Natural killer cell treated with Interleukin-12 subunit alpha and Interleukin-12 subunit beta and Interleukin-15 and Interleukin-18, amount 100 ng/mL, for 72 hours (primary cell): ENCODE measurements at regions not wholly inside any gene's neighbourhood (a gene's known extent, or its start where the extent isn't known, plus 50 kb on each side); places are given as distances from the start of the nearest gene placed in this dataset.
A peak's percentile ranks its signal among the peaks of the same experiment; 100 is the strongest.

Experiments
- ATAC-seq, 2 donors: fragments of 150-1000 bp; cut with Tn5 transposase in 1 of 2; sonication (Bioruptor Pico), chemical (Tn5 transposase) in 1 of 2; 2 replicates each; pipeline ENCODE4 v1.10.0; 2021
- DNase-seq: peaks from one replicate; pipeline ENCODE4 v3.0.0; 2022; ENCODE audit warnings: low spot score
- H3K27ac Mint-ChIP-seq, 2 donors: 1 replicate in 1 of 2; 2 replicates in 1 of 2; pipeline ENCODE4 v1.8.0; 2022; ENCODE audit warnings: mixed read lengths in 2 of 2, mild to moderate bottlenecking in 1 of 2, moderate library complexity in 1 of 2
- H3K27me3 Mint-ChIP-seq, 2 donors: 1 replicate in 1 of 2; 2 replicates in 1 of 2; pipeline ENCODE4 v1.8.0; 2022; ENCODE audit warnings: mixed read lengths in 2 of 2
- H3K36me3 Mint-ChIP-seq: one replicate; pipeline ENCODE4 v1.8.0; 2022; ENCODE audit warnings: mixed read lengths
- H3K4me1 Mint-ChIP-seq, 2 donors: 1 replicate in 1 of 2; 2 replicates in 1 of 2; pipeline ENCODE4 v1.8.0; 2022; ENCODE audit warnings: low read depth in 2 of 2, mixed read lengths in 2 of 2, mild to moderate bottlenecking in 1 of 2
- H3K4me3 Mint-ChIP-seq: one replicate; pipeline ENCODE4 v1.8.0; 2022; ENCODE audit warnings: mixed read lengths
- H3K9me3 Mint-ChIP-seq: 2 replicates; pipeline ENCODE4 v1.8.0; 2022; ENCODE audit warnings: mixed read lengths

GRCh38 chr1:200478239-200478623, 68.4 kb upstream of the ZNF281 start:
- no peak for DNase-seq
- Mint-ChIP-seq H3K9me3 (no peaks in the 10 kb centered on the region), H3K36me3 (peaks cover 13% of the 10 kb centered on the region), H3K4me3 (no peak overlapping the region), H3K27ac (no peak overlapping the region), H3K27me3 (peaks cover 0 to 16% of the 10 kb centered on the region in 2 donors), H3K4me1 (peaks cover 22 to 34% of the 10 kb centered on the region in 2 donors)
- ATAC-seq = no peak

- H3K4me3 Mint-ChIP-seq = peak overlapping the region; percentile 81
- H3K27me3 Mint-ChIP-seq = peaks cover 0 to 15% of the 10 kb centered on the region in 2 donors
These were observed 64.8 kb upstream of the ZNF281 start for GRCh38 chr1:200474633-200475032.

DNA sequence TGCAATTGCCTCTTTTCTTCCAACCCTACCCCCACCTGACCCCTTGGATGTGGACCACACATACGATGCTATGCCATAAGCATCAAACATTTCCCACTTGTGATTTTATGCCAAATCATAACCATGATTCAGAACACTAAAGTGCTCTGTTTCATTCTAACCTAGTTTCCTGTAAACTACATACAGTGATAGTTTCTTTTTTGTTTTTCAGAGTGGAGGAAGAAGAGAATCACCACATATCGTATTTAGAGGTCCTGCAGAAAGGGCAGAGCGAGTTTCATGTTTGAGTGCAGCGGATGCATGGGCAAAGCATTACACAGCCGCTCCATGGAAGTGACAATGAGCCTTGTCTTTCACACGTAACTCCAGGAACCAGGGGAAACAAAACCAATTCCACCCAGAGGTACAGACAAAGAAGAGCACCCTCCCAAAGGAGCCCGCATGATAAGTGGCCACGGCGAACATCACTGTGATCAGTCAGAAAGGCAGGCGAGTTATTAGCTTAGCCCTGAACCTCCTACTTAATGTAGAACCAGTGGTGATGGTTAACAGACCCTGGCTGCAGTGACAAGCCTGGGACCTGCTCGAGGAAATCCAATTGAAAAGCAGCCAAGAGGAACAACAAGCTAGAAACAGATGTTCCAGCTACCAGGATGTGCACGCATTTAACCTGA, 64.0 kb upstream of the ZNF281 start:
- ATAC-seq (peak; percentile 84), DNase-seq (no peak)
- Mint-ChIP-seq H3K4me3 (peak overlapping the region; percentile 81), H3K36me3 (no peaks in the 10 kb centered on the region), H3K27ac (peak overlapping the region; percentile 85 to 88), H3K27me3 (peaks cover 0 to 13% of the 10 kb centered on the region in 2 donors), H3K9me3 (no peaks in the 10 kb centered on the region), H3K4me1 (peaks cover 22 to 40% of the 10 kb centered on the region in 2 donors)

More at GRCh38 chr1:200474633-200475032, 64.8 kb upstream of the ZNF281 start:
- H3K36me3 Mint-ChIP-seq = no peaks in the 10 kb centered on the region
- peak; percentile 55 to 67 for ATAC-seq
- H3K4me1 Mint-ChIP-seq = peaks cover 22 to 40% of the 10 kb centered on the region in 2 donors
- H3K27ac Mint-ChIP-seq = peak overlapping the region; percentile 85 to 88
- H3K9me3 Mint-ChIP-seq = no peaks in the 10 kb centered on the region
- no peak for DNase-seq

- H3K9me3 Mint-ChIP-seq = no peaks in the 10 kb centered on the region
- DNase-seq = no peak
- H3K4me1 Mint-ChIP-seq = peaks cover 22 to 35% of the 10 kb centered on the region in 2 donors
- ATAC-seq = peak in 1 of 2 donors; percentile 21
- H3K4me3 Mint-ChIP-seq = peak overlapping the region; percentile 81
- H3K27me3 Mint-ChIP-seq = peaks cover 6 to 13% of the 10 kb centered on the region in 2 donors
- H3K27ac Mint-ChIP-seq = peak overlapping the region; percentile 85 to 88
- H3K36me3 Mint-ChIP-seq = no peaks in the 10 kb centered on the region
These were observed 61.9 kb upstream of the ZNF281 start for GRCh38 chr1:200471739-200472138.

DNA sequence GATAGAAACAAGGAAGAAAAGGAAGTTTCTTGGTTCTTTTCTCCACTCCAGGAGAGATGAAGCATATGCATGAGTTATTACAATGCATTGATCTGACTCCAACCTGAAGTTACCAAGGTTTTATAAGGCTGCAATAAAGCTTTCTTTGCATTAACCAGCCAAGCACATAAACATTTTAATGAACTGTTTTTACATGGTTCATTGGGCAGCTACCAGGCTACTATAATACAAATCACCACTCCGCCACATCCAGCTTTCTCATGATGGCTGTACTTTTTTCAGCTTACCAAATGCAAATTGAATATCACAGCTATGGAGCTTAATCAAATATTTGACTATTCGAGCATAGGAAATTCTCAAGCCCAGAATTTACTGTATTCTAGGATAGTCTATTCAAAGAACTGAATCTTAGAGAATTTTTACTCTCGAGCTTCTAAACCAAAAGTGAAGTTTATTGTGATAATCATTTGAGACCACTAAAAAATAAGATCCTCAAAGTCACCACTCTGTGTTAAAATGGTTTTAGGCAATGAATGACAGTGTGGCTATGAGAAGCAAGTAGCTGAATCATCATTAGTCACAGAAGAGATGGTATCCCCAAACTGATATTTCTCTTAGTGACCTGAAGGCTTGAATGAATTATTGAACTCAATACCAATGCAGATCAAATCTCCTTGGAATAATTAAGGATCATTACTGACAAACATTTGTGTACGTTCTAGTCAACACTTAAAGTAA, 58.6 kb upstream of the ZNF281 start:
- no peaks in the 10 kb centered on the region for H3K9me3 Mint-ChIP-seq
- no peak overlapping the region for H3K4me3 Mint-ChIP-seq
- ATAC-seq (no peak), DNase-seq (no peak)
- peaks cover 7% of the 10 kb centered on the region for H3K36me3 Mint-ChIP-seq
- peaks cover 14 to 18% of the 10 kb centered on the region in 2 donors for H3K27me3 Mint-ChIP-seq
- H3K4me1 Mint-ChIP-seq = peaks cover 13 to 21% of the 10 kb centered on the region in 2 donors
- H3K27ac Mint-ChIP-seq = no peak overlapping the region

DNA sequence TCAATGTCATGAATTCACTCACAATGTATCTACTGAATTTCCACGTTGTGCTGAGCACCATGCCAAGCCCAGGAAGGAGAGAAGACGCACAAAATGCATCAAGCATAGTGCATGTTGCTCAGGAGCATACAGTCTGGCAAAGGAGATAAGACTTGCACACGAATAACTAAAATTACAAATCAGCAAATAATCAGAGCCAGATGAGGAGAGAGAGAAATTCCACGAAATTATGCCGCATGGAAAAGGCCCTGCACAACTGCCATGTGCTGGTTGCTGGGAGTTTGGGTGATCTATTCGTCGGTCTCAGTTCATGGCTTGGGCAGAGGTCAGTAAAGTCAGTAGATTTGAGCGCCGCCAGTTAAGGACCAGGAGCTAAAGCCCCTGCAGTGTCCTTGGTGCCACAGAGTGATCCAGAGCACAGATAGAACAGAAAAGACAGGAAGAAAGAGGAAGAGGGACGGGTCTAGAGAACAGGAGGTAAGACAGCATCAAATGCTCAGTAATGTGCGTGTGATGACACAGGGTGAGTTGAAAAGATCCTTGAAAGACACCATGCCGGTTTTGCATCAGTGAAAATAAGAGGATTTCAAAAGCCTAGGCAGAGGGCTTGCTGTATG, 55.1 kb upstream of the ZNF281 start:
- Mint-ChIP-seq H3K9me3 (no peaks in the 10 kb centered on the region), H3K27me3 (peaks cover 9 to 18% of the 10 kb centered on the region in 2 donors), H3K27ac (no peak overlapping the region), H3K4me3 (no peak overlapping the region), H3K4me1 (no peaks in the 10 kb centered on the region), H3K36me3 (peaks cover 7% of the 10 kb centered on the region)
- DNase-seq (no peak), ATAC-seq (no peak)
